Activated T-cell treated with anti-CD3 and anti-CD28 coated beads for 24 hours (primary cell): ENCODE measurements at regions not wholly inside any gene's neighbourhood (a gene's known extent, or its start where the extent isn't known, plus 50 kb on each side); places are given as distances from the start of the nearest gene placed in this dataset.

Experiments used
- DNase-seq: peaks from one replicate; pipeline ENCODE4 v3.0.0-alpha.2; 2020; ENCODE audit warnings: low read depth

DNA sequence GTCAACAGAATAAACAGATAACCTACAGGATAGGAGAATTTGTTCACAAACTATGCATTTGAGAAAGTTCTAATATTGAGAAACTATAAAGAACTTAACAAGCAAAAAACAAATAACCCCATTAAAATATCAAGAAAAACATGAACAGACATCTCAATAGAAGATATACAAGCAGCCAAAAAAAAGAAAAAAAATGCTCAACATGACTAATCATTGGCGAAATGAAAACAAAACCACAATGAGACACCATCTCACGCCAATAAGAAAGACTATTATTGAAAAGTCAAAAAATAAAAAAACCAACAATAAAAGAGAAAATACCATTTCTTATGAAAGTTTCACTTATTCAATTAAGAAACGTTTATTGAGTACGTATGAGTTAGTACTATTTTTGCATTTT lies 800.5 kb downstream of the CBLN2 start:
- no peak for DNase-seq

DNA sequence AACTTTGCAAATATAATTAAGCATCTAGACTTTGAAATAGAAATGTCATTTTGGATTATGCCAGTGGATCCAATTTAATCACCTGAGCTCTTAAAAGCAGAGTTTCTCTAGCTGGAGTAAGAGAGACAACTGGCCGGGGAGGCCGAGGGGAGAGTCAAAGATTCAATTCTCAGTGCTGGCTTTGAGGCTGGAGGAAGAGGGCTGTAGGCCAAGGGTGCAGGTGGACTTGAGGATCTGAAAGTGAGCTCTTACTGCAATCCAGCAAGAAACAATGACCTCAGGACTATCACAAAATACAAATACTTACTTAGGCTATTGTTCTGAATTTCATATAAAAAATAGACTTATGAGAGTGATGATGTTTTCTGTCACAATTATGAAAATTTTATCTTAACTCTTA lies 814.5 kb downstream of the CBLN2 start:
- no peak for DNase-seq

DNA sequence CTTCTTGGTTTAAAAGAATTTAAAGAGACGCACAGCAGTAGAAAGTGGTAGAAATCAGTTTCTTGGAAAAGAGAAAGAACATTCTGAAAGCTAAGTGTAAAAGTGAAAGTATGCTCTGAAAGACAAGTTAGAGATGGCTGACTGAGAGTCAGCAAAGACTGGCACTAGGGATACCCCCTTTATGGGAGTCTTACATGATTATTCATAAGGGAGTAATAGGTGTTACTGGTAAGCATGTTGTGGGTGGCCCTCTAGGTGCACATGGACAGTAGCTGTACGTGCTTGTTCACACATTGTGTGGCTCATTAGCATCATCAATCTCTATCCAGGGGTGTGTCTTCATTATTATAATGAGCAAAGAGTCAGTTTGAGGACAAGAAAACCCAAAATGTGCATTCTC lies 816.2 kb downstream of the CBLN2 start:
- DNase-seq: no peak

DNA sequence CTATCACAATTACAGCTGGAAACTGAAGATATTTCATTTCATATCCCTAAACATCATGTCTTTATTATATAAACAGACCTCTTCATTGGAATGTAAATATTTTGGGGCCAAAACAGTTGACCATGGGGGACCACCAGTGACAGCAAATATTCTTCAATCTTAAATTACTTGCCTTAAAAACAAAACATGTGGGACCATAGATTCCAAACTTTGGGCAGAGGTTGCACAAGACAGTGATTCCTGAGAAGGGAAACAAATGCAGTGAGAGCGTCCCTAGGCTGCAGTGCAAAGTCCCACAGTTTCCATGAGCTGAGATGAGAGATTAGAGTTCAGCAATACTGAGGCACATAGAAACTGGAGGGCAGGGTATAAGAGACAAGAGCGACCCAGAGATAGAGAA lies 818.9 kb downstream of the CBLN2 start:
- no peak for DNase-seq

DNA sequence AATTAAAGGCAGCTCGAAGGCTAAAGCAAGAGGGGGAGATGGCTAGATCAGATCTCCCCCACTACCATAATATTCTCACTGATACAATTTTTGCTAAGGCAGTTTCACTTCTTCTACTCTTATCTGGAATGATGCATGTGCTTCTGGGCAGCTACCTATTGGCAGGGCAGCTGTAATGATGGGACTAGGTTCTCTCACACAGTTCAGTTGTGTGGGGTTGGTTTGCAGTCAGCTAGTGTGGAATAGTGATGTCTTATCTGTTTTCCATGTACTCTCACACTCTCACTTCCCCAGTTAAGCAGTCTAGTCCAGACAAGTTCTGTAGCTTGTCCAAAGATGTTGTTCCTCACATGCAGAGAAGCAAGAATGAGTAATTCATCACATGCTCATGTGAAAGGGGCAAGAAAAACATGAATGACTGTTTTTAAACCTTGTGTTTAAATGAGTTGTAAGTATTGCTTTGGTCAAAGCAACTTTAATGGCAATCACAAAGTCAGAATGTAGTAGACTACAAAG lies 836.1 kb downstream of the CBLN2 start:
- no peak for DNase-seq

DNA sequence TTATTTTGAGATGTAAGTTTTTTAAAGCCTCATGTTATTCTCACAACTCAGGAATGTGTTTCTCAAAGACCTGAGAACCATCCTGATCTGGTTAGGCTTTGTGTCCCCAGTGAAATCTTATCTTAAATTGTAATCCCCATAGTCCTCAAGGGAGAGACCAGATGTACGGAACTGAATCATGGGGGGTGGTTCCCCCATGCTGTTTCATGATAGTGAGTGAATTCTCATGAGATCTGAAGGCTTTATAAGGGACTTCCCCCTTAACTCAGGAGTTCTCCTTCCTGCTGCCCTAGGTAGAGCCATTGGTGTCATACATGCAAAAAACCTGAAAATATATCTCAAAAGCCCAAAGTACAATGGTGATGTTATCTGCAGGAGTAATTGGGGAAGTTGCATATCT lies 836.7 kb downstream of the CBLN2 start:
- no peak for DNase-seq

DNA sequence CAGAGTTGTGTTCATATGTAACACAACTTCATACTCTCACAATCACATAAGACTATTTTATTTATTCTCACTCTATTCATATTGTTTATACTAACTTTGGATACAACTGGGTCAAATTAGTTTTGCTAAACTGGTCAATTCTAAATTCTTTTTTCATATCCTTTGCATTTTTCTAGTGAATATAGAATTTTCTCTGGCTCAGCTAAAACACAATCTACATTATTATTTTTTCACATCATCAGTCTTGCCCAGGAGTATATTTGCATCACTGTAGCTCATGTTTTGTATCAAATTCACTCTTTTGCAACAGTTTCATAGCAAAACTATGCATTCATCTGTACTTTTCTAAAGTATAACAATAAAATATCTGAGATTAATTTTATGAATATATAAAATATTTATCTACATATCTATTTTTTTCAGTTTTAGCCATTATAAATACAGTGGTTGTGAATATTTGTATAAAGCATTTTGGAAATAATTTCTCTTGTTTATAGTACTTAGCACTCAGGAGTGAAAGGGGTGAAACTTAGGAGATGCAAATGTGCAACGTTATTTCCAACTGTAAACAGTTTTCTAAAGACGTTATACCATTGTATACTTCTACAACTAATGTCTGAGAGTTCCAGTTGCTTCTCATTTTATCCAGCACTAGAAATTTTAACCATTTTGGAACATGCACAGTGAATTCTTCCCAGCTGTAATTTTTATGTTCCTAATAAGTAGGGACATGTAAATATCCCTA lies 854.6 kb downstream of the CBLN2 start:
- no peak for DNase-seq

DNA sequence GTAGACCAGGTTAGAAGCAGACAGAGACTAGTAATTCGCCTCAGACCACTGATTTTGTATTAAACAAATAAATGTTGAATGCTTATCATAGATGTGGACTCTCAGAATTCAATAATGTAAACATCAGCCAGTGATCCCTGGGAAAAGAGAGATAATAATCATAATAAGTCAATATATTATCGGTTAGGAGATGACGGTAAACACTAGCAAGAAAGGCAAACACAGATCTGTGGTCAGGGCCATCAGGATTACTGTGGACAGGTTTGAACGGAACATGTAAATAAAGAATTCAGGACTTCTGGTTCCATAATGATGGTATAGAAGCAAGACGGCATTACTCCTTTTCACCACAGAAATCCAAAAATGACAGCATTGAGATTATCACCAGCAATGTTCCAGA lies 861.6 kb downstream of the CBLN2 start:
- DNase-seq: no peak

DNA sequence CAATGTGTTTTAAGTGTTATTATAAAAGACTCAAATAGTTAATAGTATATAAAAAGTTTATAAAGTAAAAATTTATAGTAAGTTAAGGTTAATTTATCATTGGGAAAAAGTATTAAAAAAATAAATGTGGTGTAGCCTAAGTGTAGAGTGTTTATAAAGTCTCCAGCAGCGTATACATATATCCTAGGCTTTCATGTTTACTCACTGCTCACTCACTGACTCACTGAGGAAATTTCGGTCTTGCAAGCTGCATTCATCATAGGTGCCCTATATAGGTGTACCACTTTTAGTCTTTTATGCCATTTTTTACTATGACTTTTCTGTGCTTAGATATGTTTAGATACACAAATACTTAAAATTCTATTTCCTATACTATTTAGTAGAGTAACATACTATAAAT lies 866.0 kb downstream of the CBLN2 start:
- no peak for DNase-seq

DNA sequence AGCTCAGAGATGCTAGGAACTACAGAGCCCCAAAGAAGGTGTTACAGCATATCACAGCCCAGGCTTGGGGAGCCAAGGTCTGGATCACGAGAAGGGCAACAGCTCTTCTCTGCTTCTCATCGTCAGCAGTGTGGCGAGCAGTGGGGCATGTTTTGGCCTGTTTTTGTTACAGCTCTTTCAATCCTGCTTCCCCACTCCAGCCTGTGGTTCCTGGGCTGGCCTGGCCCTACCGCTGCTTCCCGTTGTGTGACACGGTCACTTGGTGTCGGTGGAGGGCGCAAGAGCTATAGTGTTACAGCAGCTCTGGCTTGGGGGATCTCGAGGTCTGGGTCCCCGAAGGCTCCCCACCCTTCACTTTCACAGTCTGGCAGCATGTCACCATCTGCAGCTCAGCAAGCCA lies 870.2 kb downstream of the CBLN2 start:
- DNase-seq: no peak

DNA sequence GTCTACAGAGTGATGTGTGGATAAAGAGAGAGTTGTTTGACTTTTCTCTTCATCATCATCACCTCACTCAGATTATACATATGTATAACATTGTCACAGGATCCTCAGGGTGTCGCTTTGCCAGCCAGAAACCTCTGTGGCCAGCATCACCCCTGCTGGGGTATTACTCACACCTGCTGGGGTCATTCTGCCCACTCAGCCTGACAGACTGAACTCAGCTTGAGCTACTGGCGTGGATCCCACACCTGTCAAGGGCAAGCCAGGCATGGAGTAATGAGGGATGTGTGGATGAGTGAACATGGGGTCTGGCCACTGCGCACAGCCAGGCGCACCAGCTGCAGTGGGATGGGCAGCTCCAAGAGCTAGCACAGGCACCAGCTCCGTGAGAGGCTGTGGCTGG lies 870.6 kb downstream of the CBLN2 start:
- DNase-seq: no peak

DNA sequence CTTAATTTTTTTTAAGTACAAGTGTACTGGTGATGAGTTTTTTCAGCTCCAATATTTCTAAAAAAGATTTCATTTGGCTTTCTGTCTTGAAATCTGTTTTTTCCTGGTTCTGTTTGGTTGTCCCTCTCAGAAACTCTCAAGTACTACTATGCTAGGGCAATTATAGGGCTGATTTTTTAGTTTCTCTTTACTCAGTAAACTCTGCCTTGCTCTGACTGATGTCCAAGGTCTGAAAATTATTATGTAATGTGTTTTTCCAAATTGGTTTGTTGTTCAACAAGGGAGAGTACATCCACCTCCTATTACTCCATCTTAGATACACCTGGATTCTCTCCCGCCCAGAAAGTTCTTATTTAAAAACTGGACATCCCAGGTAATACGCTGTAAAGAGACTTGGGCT lies 877.7 kb downstream of the CBLN2 start:
- DNase-seq: no peak

DNA sequence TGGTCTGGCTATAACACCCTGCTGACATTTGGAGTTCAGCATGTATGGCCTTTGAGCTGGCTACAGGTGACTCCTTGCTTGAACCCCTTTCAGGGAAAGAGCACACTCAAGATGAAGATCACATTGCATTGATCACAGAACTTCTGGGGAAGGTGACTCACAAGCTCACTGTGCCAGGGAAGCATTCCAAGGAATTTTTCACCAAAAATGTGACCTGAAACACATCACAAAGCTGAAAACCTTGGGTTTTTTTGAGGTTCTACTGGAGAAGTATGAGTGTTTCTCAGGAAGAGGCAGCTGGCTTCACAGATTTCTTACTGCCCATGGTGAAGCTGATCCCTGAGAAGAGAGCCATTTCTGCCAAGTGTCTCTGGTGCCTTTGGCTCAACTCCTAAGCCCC lies 879.0 kb downstream of the CBLN2 start:
- no peak for DNase-seq

DNA sequence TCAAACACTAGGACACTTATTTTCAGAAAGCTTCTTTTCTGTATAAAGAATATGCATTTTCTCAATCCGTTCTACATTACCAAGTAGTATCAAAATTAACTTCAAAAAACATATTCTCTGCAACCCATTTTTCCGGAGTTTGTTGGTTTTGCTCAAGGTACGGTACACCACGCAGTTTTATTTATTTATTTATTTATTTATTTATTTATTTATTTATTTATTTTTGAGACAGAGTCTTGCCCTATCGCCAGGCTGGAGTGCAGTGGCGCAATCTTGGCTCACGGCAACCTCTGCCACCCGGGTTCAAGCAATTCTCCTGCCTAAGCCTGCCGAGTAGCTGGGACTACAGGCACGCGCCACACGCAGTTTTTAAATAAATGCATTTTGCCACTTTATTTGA lies 900.3 kb downstream of the CBLN2 start:
- no peak for DNase-seq

DNA sequence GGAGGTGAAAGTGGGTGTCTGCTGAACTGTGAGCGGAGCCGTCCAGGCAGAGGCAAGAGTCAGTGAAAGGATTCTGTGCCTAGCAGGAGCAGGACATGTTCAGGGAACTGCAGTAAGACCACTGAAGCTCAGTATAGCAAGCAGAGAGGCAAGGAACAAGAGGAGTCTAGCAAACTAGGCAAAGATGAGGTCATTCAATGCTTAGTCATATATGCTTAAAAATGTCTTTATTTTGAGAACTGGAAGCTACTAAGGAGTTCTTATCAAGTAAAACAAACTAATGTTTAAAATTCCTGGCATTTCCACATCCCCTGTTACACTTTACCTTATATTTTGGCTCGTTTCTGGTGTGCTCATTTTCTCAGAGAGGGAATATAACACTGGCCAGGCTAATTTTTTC lies 913.4 kb downstream of the CBLN2 start:
- no peak for DNase-seq

DNA sequence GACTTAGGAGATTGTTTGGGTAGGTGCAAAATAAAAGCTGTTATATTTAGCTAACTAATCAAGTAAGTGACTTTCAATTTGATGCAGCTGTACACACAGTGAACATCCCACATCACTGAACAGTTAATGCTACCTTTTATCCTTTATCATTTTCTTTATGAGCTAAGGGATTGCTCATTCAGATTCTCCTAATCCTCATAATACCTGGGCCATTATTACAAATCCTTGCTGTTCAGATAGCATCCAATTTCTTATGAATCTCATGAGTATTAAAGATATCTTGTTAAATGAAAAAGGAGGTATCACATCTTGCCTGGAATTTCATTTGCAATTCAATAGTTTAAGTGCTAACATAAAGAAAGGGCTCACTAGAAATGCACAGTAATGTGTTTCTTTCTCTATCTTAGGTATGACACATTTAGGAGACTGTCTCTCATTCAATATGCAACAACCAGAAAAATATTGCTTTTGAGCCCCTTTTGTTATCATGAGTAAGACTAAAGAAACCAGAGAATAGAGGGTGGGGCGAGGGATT lies 918.5 kb downstream of the CBLN2 start:
- DNase-seq: no peak

DNA sequence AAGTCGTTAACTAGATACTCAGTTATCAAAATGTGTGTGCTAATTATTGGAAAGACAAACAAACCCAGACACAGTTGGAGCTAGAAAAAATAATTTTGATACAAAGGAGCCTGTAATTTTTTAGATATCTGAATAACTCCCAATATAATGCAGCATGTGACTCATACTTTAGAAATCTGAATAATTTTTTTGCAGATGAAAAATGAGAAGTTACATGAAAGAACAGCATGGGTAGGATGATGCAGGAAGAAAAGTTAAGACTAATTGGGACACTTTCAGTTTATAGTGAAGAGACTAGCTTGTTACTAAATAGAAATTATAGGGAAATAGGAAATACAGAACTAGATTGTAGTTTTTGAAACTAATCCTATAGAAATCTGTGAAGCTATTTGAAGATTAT lies 945.8 kb downstream of the CBLN2 start:
- DNase-seq: no peak

DNA sequence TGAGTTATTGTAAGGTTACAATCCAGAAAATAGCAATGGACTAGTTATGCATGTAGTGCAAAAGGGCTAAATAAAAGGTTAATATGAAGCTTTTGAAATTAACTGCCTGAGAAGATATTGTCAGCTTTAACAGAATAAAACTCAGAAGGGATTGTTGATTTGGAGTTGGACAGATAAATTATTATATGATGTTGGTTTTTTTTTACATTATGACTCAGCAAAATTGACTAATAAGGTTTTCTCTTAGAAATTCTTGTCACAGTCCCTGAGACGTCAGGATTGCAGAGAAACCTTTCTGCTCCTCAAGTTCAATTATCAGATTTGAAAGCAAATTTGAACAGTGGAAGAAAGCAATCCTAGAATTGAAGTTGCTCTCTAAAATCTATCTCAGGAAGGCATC lies 946.9 kb downstream of the CBLN2 start:
- DNase-seq: no peak

DNA sequence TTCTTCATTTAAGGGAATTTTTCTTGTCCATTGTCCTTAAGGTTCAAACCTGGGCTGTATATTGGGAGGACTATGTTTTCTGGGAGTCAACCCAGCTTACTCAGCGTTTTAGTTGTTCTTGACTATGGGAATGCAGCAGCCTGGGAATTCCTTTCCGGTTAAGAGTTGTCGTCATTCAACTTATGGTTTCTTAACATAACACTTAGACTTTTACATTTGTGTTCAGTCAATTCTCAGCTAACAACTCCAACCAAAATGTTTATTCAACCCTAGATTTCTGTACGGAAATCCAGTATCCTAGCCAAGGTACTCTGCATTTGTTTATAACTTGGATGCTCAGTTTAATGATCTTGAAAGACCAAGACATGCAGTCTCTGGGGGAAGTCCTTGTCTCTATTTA lies 960.9 kb downstream of the CBLN2 start:
- DNase-seq: no peak

DNA sequence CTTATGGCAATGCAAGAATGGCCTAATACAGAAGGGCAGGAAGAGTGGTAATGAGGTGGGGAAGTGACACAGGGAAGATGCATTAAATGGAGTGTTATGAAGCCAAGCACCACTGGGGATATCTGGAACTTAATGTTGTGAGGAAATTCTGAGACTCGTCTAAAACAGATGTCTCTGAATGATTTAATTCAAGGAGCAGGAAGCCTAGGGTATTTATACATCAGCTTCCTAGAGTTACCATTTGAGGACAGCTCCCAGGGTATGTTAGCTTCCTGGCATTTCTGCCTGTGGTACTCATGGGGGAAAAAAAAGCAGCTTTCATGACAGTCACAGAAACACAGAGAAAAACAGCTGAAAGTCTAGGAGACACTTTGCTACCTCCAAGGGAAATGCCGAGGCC lies 989.5 kb downstream of the CBLN2 start:
- DNase-seq: no peak

DNA sequence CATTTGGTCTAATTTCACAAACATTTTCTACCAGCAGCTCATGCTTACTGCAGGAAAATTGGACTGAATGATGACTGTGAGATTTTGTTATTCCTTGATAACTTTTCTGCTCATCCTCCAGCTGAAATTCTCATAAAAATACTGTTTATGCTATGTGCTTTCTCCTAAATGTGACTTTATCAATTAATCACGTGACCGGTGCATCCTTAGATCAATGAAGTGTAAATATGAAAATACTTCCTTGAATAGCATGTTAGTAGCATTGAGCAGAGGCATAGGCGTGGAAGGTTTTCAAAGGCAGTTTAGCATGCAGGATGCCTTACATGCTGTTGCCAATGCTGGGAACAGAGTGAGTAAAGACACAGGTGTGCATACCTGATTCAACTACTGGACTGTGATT lies 1002.5 kb downstream of the CBLN2 start:
- no peak for DNase-seq

DNA sequence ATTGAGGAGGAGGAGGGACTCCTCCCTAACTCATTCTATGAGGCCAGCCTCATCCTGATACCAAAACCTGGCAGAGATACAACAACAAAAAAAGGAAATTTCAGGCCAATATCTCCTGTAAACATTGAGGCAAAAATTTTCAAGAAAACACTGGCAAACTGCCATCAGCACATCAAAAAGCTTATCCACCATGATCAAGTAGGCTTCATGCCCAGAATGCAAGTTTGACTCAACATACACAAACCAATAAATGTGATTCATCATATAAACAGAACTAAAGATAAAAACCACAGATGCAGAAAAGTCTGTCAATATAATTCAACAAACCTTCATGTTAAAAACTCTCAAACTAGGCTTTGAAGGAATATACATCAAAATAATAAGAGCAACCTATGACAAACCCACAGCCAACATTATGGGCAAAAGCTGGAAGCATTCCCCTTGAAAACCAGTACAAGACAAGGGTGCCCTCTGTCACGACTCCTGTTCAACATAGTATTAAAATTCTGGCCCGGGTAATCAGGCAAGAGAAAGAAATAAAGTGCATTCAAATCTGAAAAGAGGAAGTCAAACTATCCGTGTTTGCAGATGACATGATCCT lies 1014.3 kb downstream of the CBLN2 start:
- DNase-seq: no peak

DNA sequence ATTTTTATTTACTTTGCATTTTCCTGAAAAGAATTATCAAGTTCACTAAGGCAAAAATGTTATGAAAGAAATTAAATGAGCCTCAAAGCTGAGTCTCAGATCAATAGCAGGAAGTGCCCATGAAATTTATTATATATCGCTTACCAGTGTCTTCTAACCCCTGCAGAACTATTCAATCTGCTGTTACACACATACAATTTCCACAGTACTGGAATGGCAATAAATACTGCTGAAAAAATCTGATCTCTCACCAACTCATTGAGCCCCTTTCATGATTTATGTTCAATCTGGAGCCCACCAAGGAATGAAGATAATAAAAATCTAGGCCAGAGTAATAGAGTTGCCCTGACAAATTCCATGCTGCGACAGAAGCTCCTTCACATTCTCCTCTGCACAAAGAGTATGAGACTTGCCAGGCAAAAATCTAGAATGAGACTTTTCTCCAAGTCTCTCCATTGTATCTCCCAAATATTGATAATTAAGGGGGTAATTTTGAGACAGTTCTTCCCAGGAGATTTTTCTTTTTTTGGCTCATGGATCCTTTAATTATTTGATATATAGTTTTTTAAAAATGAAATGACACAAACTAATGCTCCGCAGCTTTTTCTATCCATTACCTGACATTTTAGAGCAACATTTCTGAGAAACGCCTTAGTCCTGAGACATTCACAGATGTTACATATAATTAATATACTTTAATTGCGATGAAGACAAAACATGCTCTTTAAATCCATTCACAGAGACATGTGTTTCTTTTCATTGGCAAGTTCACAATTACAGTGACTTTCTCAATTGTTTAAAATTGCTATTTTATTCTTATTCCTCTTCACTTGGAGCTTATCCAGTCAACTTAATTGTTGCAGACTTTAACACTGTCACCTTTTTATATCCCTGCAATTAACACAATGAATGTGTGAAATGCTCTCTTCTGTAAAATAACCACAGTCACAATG lies 1020.4 kb downstream of the CBLN2 start:
- no peak for DNase-seq
